NCI-H69 (cell line): ENCODE measurements at regions not wholly inside any gene's neighbourhood (a gene's known extent, or its start where the extent isn't known, plus 50 kb on each side); places are given as distances from the start of the nearest gene placed in this dataset.
"Not testable (repeated sequence)": the region's sequence is repeated elsewhere in the genome, so short reads cannot be mapped to it uniquely, and the experiment has no call there.

Experiments
- DNase-seq: peaks from one replicate; lab custom pipeline; 2025; lab: John Stamatoyannopoulos, UW

GRCh38 chrY:12359867-12360266, 341.2 kb upstream of the USP9Y start:
- DNase-seq, result no peak

GRCh38 chrY:12360496-12360895, 340.5 kb upstream of the USP9Y start:
- no peak for DNase-seq

GRCh38 chrY:12365311-12365910, 335.6 kb upstream of the USP9Y start:
- DNase-seq, result no peak

GRCh38 chrY:12374588-12374987, 326.4 kb upstream of the USP9Y start:
- not testable (repeated sequence) for DNase-seq

GRCh38 chrY:12391655-12392559, 309.1 kb upstream of the USP9Y start:
- DNase-seq, result not testable (repeated sequence)

GRCh38 chrY:12393190-12393589, 307.8 kb upstream of the USP9Y start:
- DNase-seq, result no peak

GRCh38 chrY:12395381-12396120, 305.5 kb upstream of the USP9Y start:
- DNase-seq, result not testable (repeated sequence)

GRCh38 chrY:12403916-12404315, 297.1 kb upstream of the USP9Y start:
- no peak for DNase-seq

GRCh38 chrY:12408236-12408635, 292.8 kb upstream of the USP9Y start:
- no peak for DNase-seq

GRCh38 chrY:12410696-12411095, 290.3 kb upstream of the USP9Y start:
- no peak for DNase-seq

GRCh38 chrY:12421072-12421787, 279.8 kb upstream of the USP9Y start:
- no peak for DNase-seq

- DNase-seq, result no peak
Measured at GRCh38 chrY:12421788-12422124, 279.3 kb upstream of the USP9Y start.

GRCh38 chrY:12422536-12422935, 278.5 kb upstream of the USP9Y start:
- no peak for DNase-seq

- no peak for DNase-seq
Measured at GRCh38 chrY:12423416-12424252, 277.4 kb upstream of the USP9Y start.

- DNase-seq, result no peak
Measured at GRCh38 chrY:12425506-12425905, 275.5 kb upstream of the USP9Y start.

- DNase-seq, result no peak
Measured at GRCh38 chrY:12427361-12427760, 273.7 kb upstream of the USP9Y start.

- DNase-seq, result no peak
Measured at GRCh38 chrY:12431546-12431945, 269.5 kb upstream of the USP9Y start.

GRCh38 chrY:12438823-12439222, 262.2 kb upstream of the USP9Y start:
- not testable (repeated sequence) for DNase-seq

GRCh38 chrY:12444200-12444599, 256.8 kb upstream of the USP9Y start:
- no peak for DNase-seq

GRCh38 chrY:12446486-12447265, 254.4 kb upstream of the USP9Y start:
- not testable (repeated sequence) for DNase-seq
